Activated effector memory CD4-positive, alpha-beta T cell treated with Interleukin-2 at 50 U/mL for 16 hours (primary cell): ENCODE measurements at regions not wholly inside any gene's neighbourhood (a gene's known extent, or its start where the extent isn't known, plus 50 kb on each side); places are given as distances from the start of the nearest gene placed in this dataset.
"Not testable (repeated sequence)": the region's sequence is repeated elsewhere in the genome, so short reads cannot be mapped to it uniquely, and the experiment has no call there.

Experiments used
- DNase-seq: peaks from one replicate; pipeline ENCODE4 v3.0.0-alpha.2; 2020

DNA sequence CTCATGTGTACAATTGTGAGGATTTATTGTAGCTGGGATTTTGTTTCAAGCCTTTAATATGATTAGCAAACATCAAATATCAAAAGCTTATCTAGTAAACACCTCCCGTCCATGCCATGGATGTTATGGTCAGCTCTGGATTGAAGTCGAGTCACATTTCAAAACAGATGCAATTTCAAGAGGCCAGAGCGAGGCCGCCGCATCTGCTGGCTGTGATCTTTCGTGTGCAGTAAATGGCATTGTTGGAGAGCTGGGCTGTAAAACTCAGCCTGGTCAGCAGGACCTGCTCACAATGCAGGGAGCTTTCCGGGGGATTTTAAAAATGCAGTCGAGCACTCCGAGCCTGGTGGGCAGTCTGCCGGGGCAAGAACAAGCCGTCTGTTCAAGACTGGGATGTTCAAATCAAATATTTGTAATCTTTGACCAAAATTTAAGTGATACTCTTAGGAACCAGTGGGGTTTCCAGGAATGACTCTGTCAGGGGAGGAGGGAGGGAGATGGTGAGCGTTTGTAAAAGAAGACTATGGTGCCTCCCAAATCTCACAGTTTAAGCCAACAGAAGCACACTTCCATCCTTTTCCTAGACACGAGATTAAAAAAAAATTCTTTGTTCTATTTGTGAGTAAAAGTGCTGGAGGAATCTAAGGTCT, 97.6 kb downstream of the MYCN start:
- no peak for DNase-seq

DNA sequence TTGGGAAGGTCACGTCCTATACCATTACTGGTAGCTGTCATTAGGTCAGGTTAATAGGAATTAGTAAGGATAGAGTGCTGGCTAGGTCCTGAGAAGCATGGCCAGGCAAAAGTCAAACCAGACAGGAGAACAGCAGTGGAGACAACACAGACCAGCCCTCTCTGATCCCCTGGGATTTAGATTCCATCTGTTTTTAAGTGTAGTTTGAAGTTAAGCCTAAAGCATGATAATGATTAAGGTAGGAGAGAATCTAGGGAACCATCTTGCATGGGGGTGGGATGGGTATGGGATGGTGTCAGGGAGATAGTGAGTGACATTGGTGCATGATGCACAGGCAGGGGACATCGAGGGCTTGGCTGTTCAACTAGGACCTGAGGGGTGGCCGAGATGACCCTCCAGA, 96.6 kb downstream of the MYCN start:
- no peak for DNase-seq

DNA sequence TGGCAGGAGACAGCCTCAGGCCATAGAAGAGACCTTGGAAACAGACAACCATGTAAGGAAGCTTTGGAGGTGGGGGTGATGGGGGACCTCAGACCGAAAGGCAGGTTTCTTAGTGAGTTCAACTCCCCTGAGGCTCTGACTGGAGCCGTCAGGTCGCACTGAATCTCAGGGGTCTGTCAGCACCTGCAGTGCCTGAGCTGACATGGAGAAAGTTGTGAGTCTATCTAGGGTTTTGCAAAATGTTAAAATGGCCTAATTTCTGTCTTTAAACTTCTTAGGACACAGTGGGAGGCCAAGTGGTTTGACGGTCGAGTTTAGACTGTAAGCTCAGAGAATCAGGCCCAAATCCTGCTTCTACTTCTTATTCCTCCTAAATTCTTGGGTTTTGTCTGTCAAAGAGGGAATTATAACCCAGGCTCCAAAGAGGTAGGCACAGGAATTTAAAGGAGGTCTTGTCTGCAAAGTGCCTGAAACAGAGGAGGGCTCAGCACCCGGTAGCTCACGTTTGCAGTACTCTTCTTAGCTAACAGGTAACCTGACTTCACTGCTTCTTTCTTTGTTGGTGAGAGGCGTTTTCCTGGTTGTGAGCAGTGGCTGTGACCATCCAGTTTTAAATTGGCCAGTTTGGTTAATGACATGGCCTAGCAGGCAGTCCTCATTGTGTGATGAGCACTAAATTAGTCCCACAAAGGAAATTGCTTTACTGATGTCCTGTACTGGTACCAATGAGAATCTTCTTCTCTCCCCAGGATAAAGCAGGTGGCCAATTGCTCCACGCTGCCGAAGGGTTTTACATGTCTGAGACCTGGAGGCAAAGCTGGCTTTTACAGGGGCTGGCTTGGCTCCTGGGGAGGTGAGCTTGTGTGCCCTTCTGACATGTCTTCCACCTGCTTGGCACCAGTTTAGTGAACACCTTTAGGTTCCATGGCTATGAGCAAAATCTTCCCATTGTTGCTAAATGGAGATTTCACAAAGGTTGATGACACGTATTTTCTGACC, 95.7 kb downstream of the MYCN start:
- DNase-seq, result no peak

DNA sequence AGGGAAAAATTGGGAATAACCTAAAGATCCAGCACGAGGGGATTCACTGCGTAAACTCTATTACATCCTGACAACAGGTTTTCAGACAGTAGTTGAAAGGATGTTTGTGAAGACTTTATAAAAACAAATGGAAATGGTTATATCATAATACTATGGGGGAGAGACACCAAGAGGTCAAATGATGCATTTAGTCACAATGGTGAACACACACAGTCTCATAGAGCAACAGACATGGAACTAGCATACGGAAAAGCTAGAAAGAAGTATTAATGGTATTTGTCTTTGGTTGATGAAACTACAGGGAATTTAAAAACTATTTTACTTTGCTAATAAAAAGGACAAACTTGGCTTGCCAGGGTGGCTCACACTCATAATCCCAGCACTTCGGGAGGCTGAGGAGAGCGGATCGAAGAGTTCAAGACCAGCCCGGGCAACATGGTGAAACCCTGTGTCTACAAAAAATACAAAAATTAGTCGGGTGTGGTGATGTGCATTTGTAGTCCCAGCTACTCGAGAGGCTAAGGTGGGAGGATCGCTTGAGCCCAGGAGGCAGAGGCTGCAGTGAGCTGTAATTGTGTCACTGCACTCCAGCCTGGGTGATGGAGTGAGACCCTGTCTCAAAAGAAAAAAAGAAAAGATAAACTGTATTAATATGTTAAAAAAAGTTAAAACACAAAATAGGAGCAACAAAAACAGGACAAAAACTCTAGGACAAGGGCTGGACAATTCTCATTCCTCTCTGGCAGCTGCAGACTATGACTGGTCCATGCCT, 94.8 kb downstream of the MYCN start:
- DNase-seq, result no peak

DNA sequence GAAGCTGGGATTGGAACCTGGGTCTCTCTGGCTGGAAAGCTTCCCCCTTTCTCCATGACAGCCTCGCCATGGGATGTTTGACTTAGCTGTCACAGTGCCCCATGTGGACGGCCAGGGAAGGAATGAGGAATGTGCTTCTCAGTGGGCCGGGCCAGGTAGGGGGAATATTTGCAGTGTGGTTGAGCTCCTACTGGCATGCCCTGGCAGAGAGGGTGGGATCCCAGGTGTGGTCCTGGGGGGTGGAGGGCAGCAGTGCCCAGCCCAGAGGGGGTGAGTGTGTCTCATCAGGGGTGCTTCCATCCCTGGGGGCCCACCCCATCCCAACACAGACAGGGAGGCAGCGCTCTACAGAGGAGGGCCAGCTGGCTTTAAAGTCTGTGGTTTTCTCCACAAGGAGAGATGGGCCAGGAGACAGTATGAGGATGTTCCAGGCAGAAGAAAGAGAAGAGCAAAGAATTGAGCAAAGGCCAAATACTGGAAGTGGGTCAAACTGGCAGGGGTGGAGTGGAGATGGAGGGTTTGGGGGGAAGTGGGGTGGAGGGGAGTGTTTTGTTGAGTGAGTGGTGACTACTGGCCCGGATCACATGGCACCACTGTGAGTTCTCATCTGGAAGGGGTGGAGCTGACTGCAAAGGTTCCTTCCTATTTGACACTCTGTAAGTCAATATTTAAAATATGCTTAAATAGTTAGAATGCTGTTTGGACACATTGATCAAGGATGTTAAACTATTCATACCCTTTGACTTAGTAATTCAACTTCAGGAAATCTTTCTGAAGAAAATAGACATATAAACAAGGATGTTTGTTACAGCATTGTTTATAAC, 94.0 kb downstream of the MYCN start:
- DNase-seq, result no peak

DNA sequence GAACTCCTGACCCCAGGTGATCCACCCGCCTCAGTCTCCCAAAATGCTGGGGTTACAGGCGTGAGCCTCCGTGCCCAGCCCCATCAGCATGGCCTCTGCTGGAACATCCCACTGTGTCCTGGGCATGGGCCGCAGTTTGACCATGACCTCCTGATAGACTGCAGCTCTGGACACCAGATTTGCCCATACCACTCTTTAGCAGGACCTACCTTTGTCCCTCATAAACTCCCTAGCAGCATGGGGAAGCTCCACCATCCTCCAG, 92.6 kb downstream of the MYCN start:
- no peak for DNase-seq

DNA sequence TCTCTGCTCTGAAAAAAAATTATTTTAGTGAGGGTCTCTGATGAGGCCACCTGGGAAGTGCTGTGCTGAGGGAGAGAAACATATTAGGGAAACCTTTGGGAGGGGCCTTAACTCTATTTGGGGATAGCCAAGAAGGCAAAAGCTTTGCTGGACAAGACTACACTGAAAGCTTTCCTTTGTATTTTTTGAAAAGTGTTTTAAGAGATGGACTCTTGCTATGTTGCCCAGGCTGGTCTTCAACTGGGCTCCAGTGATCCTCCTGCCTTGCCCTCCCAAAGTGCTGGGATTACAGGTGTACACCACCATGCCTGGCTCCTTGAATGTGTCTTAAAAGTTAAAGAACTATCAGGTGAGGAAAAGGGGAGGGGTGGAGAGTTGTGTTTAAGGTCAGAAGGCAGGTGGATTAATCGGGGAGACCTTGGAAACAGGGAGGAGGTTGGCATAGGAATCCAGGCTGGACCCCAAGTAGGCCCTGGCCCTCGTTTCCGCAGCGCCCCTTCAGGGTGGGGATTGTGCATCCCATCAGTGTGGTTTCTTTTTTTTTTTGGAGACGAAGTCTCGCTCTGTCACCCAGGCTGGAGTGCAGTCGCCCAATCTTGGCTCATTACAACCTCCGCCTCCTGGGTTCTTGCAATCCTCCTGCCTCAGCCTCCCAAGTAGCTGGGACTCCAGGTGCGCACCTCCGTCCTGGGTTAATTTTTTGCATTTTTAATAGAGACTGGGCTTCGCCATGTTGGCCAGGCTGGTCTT, 92.1 kb downstream of the MYCN start:
- no peak for DNase-seq

DNA sequence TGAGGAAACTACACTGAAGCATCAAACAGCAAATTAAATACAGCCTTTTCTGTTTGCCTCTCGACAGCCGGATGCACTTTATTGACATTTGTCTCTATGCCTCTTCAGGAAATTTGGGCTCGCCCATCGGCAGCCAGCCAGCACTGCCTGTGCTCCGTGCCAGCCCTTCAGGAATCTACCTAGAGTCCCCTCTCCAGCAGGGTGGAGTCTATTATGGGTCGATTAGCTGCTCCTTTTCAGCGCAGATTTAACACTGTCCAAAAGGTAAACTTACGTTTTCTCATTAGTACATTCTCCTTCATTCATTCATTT, 91.5 kb downstream of the MYCN start:
- no peak for DNase-seq

DNA sequence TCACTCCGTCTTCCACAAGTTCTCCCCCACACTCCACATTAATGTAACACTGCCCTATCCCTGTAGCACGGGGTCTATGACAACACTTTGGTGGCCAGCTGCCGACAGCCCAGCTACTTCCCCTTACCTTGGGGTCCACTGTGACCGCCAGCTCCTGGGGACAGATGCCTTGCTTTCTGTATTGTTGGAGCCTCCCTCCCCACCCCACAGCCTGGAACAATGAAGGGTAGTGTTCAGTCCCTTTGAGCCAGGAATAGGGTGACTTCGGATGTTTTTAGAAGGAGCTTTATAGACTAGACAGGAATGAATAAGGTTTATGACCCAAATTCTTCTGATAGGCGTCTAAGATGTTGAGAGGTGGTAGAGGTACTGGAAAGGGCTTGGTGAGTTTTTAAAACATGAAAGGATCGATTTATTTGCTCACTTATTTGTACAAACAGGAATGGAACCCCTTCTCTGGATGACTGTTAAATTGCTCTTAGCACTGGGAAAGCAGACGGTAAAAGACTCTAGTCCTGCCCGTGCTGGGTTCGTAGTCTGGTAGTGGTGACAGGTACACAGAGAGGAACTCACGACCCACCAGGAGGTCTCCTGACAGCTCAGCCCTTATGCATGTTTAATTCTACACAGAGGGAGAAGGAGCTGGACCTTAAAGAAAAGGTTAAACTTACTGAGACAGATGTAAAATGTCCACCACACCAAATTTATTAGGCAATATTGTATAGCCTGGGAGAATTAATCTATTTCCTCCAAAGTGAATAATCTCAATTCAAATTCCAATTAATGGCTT, 90.9 kb downstream of the MYCN start:
- DNase-seq, result no peak

DNA sequence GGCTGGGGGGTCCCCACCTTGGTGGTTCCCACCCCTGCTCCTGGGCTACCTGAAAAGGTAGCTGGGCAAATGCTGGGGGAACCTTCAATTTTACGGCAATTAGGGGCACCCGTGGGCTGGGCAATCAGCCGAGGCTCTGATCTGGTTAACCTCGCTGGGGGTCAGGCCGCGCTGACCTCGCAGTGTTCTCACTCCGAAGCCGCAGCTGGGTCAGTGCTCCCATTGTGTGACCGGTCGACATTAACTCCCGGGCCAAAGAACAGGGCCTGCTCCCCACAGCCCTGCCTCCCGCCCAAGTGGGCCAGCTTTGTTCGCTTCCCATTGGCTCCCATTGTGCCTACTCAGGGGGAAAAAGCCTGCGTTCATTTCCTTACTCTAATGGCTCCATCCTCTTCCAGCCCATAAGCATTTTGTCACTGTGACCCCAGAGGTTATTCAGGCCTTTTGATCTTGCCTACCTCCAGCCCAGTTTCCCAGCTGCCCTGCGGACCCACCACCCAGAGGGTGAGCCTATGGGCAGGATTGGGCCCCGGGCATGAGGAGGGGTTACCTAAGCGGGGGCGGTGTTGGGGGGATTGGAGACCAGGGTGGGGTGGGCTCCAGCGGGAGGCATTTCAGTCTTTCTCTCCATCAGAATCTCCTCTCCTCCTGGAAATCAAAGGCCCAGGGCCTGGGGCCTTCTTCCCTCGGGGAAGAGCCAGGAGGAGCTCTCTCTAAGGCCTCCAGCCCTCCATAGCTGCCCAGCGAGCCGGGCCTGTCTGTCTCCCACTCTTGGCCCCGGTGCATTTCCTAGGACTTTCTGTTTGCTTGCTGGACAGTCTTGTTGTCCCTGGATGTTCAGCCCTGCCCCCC, 90.1 kb downstream of the MYCN start:
- DNase-seq, result no peak

DNA sequence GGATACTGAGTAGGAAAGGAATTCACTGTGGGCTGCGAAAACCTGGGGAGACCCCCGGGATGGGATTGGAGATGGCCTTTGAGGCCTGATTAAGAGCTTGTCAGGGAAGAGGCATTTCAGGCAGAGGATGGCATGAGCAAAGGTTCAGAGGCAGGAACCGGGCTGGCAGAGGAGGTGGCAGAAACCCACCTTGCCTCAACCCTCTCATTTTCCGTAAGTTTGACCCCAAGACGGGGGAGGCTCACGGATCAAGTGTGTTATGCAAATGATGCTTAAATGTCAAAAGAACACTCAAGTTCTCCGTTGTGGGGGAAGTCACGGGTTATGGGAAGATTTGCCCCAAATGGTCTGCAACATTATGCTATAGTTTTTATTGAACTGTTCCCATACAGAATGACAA, 88.3 kb downstream of the MYCN start:
- no peak for DNase-seq

DNA sequence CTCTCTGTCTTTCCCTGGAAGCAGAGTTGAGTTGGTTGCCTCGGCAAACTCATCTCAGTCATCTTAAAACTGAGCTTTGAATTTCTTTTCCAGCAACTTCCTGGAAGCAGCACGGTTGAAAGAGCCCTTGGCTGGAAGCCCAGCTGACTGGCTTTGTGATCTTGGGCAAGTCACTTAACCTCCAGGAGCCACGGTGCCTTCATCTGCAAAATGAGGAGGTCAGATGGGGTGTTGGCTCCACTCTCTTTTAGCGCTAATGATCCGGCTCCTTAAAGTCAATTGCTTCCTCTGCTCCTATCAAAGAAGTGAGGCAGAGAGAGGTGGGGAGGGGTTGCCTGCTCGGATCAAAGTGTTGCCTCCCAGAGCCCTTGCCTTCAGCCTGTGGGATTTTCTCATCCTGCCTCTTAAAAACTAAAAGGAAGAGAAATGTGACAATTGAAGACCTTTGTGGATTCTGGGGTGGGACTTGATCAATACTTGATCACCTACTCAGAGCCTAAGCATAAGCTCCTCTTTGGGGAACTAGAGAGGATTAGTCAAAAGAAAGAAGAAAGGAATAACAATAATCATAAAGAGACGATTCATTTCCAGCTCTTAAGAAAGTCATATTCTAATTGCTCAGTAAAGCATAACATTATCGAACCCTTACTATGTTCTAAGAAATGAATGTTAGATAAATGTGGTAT, 86.6 kb downstream of the MYCN start:
- no peak for DNase-seq

DNA sequence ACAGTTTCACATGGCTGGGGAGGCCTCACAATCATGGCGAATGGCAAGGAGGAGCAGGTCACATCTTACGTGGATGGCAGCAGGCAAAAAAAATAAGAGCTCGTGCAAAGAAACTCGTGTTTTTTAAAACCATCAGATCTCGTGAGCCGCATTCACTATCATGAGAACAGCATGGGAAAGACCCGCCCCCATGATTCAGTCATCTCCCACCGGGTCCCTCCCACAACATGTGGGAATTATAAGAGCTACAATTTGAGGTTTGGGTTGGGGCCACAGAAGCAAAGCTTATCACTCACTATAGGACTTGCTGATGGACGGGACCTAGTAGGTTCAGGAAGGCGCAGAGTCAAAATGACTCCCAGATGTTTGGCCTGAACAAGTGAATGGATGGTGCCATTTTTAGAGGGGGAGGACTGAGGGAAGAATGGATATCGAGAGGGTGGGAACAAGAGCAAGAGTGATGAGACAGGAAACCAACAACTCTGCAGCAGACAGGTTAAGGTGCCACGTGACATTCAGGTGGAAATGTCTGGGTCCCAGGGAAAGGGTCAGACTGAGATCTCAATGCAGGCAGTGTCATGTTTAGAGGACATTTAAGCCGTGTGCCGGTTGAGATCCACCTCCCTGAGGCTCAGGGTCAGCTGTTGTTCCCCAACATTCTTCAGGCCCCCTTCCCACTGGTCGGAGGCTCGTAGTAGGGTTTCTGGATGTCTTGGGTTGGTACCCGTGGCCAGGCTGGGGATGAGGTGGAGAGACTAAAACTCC, 85.7 kb downstream of the MYCN start:
- no peak for DNase-seq

DNA sequence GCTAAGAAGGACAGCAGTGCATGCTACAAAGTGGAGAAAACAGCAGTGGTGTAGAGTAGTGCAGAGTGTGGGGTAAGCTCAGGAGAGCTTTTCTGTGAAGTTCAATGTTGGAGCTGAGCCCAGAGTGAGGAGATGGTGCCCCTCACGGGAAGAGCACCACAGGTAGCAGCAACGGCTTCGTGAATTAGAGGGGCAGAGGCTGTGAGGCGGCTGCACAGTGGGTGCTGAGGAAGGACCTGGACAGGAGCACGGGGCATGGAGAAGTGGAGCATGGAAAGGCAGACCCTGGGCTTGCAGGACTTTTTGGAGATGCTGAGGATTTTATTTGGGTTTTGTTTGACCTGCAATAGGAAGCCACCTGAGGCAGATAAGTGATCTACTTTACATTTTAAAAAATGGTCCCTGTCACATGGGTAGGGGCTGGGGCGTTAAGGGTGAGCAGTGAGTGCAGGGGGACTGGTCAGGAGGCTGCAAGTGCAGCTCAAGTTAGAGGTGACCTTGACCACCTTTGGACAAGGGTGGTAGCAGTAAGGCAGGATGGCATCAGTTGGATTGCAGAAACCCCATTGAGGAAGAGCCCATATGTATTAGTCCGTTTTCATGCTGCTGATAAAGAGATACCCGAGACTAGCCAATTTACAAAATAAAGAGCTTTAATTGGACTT, 85.0 kb downstream of the MYCN start:
- DNase-seq, result no peak

DNA sequence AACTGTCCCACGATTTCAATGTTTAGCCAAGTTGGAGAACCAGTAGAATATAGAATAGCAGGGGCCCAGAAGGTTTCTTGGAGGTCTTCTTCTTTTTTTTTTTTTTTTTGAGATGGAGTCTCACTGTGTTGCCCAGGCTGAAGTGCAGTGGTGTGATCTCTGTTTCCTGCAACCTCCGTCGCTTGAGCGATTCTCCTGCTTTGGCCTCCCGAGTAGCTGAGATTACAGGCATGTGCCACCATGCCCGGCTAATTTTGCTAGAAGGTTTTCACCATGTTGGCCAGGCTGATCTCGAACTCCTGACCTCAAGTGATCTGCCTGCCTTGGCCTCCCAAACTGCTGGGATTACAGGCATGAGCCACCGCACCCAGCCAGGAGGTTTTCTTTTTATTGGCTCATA, 84.3 kb downstream of the MYCN start:
- DNase-seq, result not testable (repeated sequence)

DNA sequence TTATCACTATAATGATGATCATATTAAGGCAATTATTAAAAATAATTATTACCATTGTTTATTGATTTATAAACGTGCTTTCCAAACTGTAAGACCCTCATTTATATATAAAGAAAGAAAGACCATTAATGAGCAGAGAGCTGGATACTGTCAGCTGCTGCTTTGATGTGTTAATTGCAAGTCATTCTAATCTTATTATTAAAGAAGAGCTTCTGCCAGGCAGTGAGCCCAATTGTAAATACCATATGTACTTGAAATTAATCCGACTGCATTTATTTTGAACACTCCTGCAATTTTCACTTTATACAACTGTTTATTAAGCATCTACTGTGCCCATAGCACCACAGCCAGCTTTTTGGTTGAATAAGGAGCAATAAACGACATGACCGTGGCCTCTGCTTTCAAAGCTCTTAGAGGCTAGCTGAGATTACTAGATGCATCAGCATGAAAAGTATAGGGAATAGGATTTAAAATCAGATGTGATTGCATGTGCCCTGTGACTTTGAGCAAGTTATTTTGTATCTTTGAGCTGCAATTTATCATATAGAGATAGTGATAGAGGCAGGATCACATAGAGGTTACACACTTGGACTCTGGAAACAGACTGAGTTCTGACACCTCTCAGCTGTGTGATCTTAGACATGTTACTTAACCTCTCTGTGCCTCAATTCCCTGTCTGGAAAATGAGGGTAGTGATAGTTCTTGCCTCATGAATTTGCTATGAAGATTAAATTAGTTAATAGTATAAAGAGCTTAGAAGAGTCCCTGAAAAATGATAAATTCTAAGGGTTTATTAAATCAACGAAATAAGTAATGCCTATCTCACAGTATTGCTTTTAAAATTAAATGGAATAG, 83.4 kb downstream of the MYCN start:
- no peak for DNase-seq

DNA sequence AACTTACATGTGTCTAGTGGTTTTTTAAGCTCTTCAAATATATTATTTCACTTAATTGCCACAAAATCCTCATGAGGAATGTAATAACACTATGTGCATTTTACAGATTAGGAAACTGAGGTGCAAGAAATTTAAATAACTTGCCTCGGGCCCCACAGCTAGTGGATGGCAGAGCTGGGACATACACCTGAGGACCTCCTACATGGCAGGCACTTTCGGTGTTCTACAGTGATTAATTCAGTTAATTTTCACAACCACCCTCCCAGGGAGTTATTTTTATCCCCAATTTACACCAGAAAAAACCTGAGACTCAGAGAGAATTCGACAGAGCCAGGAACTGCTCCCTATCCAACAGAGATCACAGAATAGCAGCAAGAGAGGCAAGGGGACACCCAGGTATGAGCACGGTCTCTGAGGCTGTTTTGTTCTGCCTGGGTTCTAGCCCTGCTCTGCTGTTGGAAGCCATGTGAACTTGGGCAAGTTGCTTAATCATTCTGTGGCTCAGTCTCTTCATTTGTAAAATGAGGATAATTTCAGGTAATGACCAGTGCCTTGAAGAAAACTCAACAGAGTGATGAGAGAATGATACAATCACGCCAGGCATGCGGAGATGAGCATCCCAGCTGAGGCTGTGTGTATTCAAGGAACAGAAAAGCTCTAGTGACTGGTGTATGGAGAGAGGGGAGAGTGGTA, 82.3 kb downstream of the MYCN start:
- no peak for DNase-seq
